Body of pancreas (tissue), 4 donors: ENCODE measurements at regions not wholly inside any gene's neighbourhood (a gene's known extent, or its start where the extent isn't known, plus 50 kb on each side); places are given as distances from the start of the nearest gene placed in this dataset.

Experiments used
- CTCF ChIP-seq, 7 experiments: fragments of 450-650 bp in 4 of 7; fragments of 200-600 bp in 3 of 7; sonication (generic) in 3 of 7; IDR thresholded peaks; one replicate each; pipeline ENCODE4 v1.5.1; 2016 to 2019; ENCODE audit warnings: antibody characterized with exemption in 7 of 7
- POLR2A ChIP-seq, 3 donors: fragments of 450-650 bp; IDR thresholded peaks; one replicate each; pipeline ENCODE4 v1.6.1; 2016; ENCODE audit warnings: antibody characterized with exemption in 3 of 3, mild to moderate bottlenecking in 2 of 3

- TF ChIP-seq CTCF (IDR thresholded peaks at IDR 0.05) (no peak), POLR2A (IDR thresholded peaks at IDR 0.05) (no peak)
Measured at GRCh38 chr18:39205565-39206195, 1640.1 kb upstream of the CELF4 start.
